ENCODE measurements at regions not wholly inside any gene's neighbourhood (a gene's known extent, or its start where the extent isn't known, plus 50 kb on each side); places are given as distances from the start of the nearest gene placed in this dataset.

DNA sequence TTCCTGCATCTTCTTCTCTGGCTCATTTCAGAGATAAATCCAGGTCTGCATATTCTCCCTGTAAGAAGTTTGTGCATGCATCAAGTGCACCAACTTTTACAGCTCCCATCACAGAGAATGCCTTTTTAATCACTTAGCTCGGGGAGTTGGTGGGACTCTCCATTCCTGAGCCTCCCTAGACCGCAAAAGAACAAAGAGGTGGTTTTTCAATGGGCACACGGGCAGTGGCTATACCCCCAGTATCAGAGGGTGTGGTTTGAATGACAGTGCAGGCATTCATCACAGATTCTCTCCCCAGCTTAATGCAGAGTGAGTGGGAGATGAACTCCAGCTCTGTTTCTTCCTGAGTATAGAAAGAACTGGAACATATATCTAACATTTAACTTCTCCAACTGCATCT, 264.7 kb upstream of the NR4A3 start:
- Histone ChIP-seq H3K36me3 (ENCODE audit: control insufficient read depth in 4 of 4, insufficient read depth in 4 of 4, low read length in 4 of 4) (no peaks in the 10 kb centered on the region), H3K27ac (ENCODE audit: low read depth in 1 of 2, low read length in 1 of 2) (no peak overlapping the region), H3K4me1 (ENCODE audit: control insufficient read depth in 5 of 5, insufficient read depth in 5 of 5, low read length in 5 of 5) (peaks cover 0 to 6% (median 0%) of the 10 kb centered on the region in 5 donors), H3K9me3 (ENCODE audit: control insufficient read depth in 4 of 4, insufficient read depth in 3 of 4, low read length in 3 of 4) (no peaks in the 10 kb centered on the region), H3K4me3 (no peak overlapping the region), H3K27me3 (ENCODE audit: control insufficient read depth in 3 of 3, insufficient read depth in 3 of 3, low read length in 2 of 3) (no peaks in the 10 kb centered on the region), H3K9ac (ENCODE audit: insufficient read depth in 1 of 2, low read length in 2 of 2) (no peak overlapping the region)
- WGBS, 2 donors, result 85 to 91% methylated on average over 3 of the region's 3 CpGs
- DNase-seq, result no peak
- ATAC-seq (ENCODE audit: insufficient read depth, low FRiP score), result no peak
- TF ChIP-seq, protein P1, sequence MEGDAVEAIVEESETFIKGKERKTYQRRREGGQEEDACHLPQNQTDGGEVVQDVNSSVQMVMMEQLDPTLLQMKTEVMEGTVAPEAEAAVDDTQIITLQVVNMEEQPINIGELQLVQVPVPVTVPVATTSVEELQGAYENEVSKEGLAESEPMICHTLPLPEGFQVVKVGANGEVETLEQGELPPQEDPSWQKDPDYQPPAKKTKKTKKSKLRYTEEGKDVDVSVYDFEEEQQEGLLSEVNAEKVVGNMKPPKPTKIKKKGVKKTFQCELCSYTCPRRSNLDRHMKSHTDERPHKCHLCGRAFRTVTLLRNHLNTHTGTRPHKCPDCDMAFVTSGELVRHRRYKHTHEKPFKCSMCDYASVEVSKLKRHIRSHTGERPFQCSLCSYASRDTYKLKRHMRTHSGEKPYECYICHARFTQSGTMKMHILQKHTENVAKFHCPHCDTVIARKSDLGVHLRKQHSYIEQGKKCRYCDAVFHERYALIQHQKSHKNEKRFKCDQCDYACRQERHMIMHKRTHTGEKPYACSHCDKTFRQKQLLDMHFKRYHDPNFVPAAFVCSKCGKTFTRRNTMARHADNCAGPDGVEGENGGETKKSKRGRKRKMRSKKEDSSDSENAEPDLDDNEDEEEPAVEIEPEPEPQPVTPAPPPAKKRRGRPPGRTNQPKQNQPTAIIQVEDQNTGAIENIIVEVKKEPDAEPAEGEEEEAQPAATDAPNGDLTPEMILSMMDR (IDR thresholded peaks at IDR 0.05; ENCODE audit: control extremely low read depth, extremely low read depth), result no peak

DNA sequence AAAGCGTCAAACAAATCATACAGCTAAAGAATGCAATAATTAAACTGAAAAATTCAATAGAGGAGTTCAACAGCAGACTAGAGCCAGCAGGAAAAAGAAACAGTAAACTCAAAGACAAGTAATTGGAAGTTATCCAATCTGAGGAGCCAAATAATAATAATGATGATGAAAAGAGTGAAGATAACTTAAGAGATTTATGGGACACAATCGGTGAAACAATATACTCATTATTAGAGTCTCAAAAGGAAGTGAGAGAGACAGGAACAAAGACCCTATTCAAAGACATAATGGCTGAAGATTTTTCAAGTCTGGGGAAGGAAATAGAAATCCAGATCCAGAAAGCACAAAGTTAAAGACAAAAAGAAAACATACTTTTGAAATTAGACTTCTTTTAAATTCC, 263.9 kb upstream of the NR4A3 start:
- TF ChIP-seq, protein P1 (IDR thresholded peaks at IDR 0.05; ENCODE audit: control extremely low read depth, extremely low read depth), result no peak
- Histone ChIP-seq H3K36me3 (ENCODE audit: control insufficient read depth in 4 of 4, insufficient read depth in 4 of 4, low read length in 4 of 4) (no peaks in the 10 kb centered on the region), H3K4me3 (no peak overlapping the region), H3K27ac (ENCODE audit: low read depth in 1 of 2, low read length in 1 of 2) (no peak overlapping the region), H3K27me3 (ENCODE audit: control insufficient read depth in 3 of 3, insufficient read depth in 3 of 3, low read length in 2 of 3) (no peaks in the 10 kb centered on the region), H3K4me1 (ENCODE audit: control insufficient read depth in 5 of 5, insufficient read depth in 5 of 5, low read length in 5 of 5) (peaks cover 0 to 9% (median 0%) of the 10 kb centered on the region in 5 donors), H3K9ac (ENCODE audit: insufficient read depth in 1 of 2, low read length in 2 of 2) (no peak overlapping the region), H3K9me3 (ENCODE audit: control insufficient read depth in 4 of 4, insufficient read depth in 3 of 4, low read length in 3 of 4) (no peaks in the 10 kb centered on the region)
- DNase-seq (no peak), ATAC-seq (ENCODE audit: insufficient read depth, low FRiP score) (no peak)
- WGBS, 2 donors, result 68 to 77% methylated on average over 2 of the region's 2 CpGs

DNA sequence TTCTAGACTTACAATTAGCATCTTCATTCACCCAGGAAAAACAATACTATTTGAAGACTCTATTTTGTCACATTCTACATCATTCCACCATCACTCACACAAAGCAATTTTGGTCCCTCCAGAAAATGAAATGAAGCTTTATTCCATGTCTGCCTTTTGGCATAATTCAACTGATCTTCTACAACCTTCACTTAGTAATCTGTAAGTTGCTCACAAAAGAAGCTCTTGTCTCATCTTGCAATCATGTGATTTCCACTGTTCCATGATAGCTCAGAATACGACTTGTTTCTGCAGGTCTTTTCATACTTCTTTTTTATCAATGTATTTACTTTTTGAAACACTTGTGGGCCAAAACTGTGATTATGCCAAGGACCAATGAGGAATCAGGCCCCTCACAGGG, 261.9 kb upstream of the NR4A3 start:
- DNase-seq (no peak), ATAC-seq (ENCODE audit: insufficient read depth, low FRiP score) (no peak)
- Histone ChIP-seq H3K27me3 (ENCODE audit: control insufficient read depth in 3 of 3, insufficient read depth in 3 of 3, low read length in 2 of 3) (no peaks in the 10 kb centered on the region), H3K27ac (ENCODE audit: low read depth in 1 of 2, low read length in 1 of 2) (no peak overlapping the region), H3K9ac (ENCODE audit: insufficient read depth in 1 of 2, low read length in 2 of 2) (no peak overlapping the region), H3K36me3 (ENCODE audit: control insufficient read depth in 4 of 4, insufficient read depth in 4 of 4, low read length in 4 of 4) (no peaks in the 10 kb centered on the region), H3K4me1 (ENCODE audit: control insufficient read depth in 5 of 5, insufficient read depth in 5 of 5, low read length in 5 of 5) (peaks cover 0 to 9% (median 0%) of the 10 kb centered on the region in 5 donors), H3K9me3 (ENCODE audit: control insufficient read depth in 4 of 4, insufficient read depth in 3 of 4, low read length in 3 of 4) (peaks cover 0 to 2% (median 0%) of the 10 kb centered on the region in 4 donors), H3K4me3 (no peak overlapping the region)
- TF ChIP-seq, protein P1 (IDR thresholded peaks at IDR 0.05; ENCODE audit: control extremely low read depth, extremely low read depth), result no peak
- whole genome bisulfite sequencing, 2 donors, result 70 to 85% methylated on average over 1 of the region's 1 CpG

DNA sequence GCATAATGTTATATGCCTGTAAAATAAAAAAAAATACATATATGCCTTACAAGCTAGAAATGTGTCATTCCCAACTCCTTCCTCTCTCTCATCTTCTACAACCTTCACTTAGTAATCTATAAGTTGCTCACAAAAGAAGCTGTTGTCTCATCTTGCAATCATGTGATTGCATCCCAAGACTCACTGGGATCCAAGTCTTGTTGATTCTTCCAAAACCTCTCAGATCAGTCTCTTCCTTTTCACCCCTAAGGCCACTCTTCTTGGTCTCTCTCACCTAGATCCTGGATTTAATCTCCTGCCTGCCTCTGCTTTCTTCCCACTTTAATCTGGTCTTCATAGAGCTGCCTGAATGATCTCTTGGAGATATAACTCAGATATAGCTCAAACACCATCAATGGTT, 261.1 kb upstream of the NR4A3 start:
- no peaks in the 10 kb centered on the region for H3K36me3 ChIP-seq (ENCODE audit: control insufficient read depth in 4 of 4, insufficient read depth in 4 of 4, low read length in 4 of 4)
- peaks cover 0 to 2% (median 0%) of the 10 kb centered on the region in 4 donors for H3K9me3 ChIP-seq (ENCODE audit: control insufficient read depth in 4 of 4, insufficient read depth in 3 of 4, low read length in 3 of 4)
- H3K9ac ChIP-seq (ENCODE audit: insufficient read depth in 1 of 2, low read length in 2 of 2), result no peak overlapping the region
- TF ChIP-seq, protein P1 (IDR thresholded peaks at IDR 0.05; ENCODE audit: control extremely low read depth, extremely low read depth), result no peak
- ATAC-seq (ENCODE audit: insufficient read depth, low FRiP score) (no peak), DNase-seq (no peak)
- peak overlapping the region in 1 of 2 donors; percentile 6 for H3K27ac ChIP-seq (ENCODE audit: low read depth in 1 of 2, low read length in 1 of 2)
- no peaks in the 10 kb centered on the region for H3K27me3 ChIP-seq (ENCODE audit: control insufficient read depth in 3 of 3, insufficient read depth in 3 of 3, low read length in 2 of 3)
- peaks cover 0 to 9% (median 0%) of the 10 kb centered on the region in 5 donors for H3K4me1 ChIP-seq (ENCODE audit: control insufficient read depth in 5 of 5, insufficient read depth in 5 of 5, low read length in 5 of 5)
- no peak overlapping the region for H3K4me3 ChIP-seq
